Upper lobe of left lung (tissue), 6 donors: ENCODE measurements at regions not wholly inside any gene's neighbourhood (a gene's known extent, or its start where the extent isn't known, plus 50 kb on each side); places are given as distances from the start of the nearest gene placed in this dataset.

Experiments used
- ATAC-seq, 2 donors: fragments of 200-7000 bp; cut with Tn5 transposase; one replicate each; pipeline ENCODE4 v1.9.1; 2022; ENCODE audit warnings: mild to moderate bottlenecking in 2 of 2, moderate library complexity in 2 of 2; ENCODE audit not compliant: low FRiP score in 2 of 2
- DNase-seq, 2 donors: peaks; one replicate each; pipeline ENCODE4 v3.0.0-alpha.2; 2019 to 2020
- H3K27ac ChIP-seq, 4 donors: fragments of 200-600 bp; sonication (generic); one replicate each; pipeline ENCODE4 v1.5.1; 2016 to 2019
- H3K27me3 ChIP-seq, 4 donors: fragments of 200-600 bp; sonication (generic); one replicate each; pipeline ENCODE4 v1.5.1; 2017 to 2019
- H3K36me3 ChIP-seq, 4 donors: fragments of 200-600 bp; sonication (generic); one replicate each; pipeline ENCODE4 v1.5.1; 2016 to 2019
- H3K4me1 ChIP-seq, 4 donors: fragments of 200-600 bp; sonication (generic); one replicate each; pipeline ENCODE4 v1.5.1; 2018 to 2019
- H3K4me3 ChIP-seq, 4 donors: fragments of 200-600 bp; sonication (generic); one replicate each; pipeline ENCODE4 v1.5.1; 2017 to 2019; ENCODE audit warnings: mild to moderate bottlenecking in 2 of 4, moderate library complexity in 1 of 4
- H3K9me3 ChIP-seq, 4 donors: fragments of 200-600 bp; sonication (generic); one replicate each; pipeline ENCODE4 v1.5.1; 2018 to 2019
- CTCF ChIP-seq, 6 experiments: fragments of 450-650 bp in 4 of 6; fragments of 200-600 bp in 2 of 6; sonication (generic) in 2 of 6; IDR thresholded peaks; one replicate each; pipeline ENCODE4 v1.5.1; 2016 to 2019; ENCODE audit warnings: antibody characterized with exemption in 6 of 6
- EP300 ChIP-seq, 4 donors: sonication (generic); formaldehyde crosslinking; IDR thresholded peaks; one replicate each; pipeline ENCODE4 v1.5.1; 2017; ENCODE audit warnings: antibody characterized with exemption in 4 of 4, control low read depth in 2 of 4
- POLR2AphosphoS5 ChIP-seq, 2 donors: sonication (generic); formaldehyde crosslinking; IDR thresholded peaks; one replicate each; pipeline ENCODE4 v1.5.1; 2017; ENCODE audit warnings: antibody characterized with exemption in 2 of 2
- WGBS, 2 donors: methylation state at CpG; one replicate each; pipeline ENCODE4 v1.1.5; 2017 to 2018; 5-methylcytosine and 5-hydroxymethylcytosine counted together
- small RNA-seq, 4 donors: library from RNA; depleted of rRNA; stranded (forward); fragments of <200 nt; gene quantifications; one replicate each; pipeline ENCODE3, GENCODE V24; 2016
- donor health status: DM: no; HTN: no; CAD: no; lungs with moderate emphysema.
- donor health status: DM: no; HTN: yes; CAD: no; lungs with severe emphysema.

GRCh38 chrX:10106806-10107205 lies 50.0 kb upstream of the CLCN4 start:
- WGBS, 2 donors: 44 to 78% methylated on average over 10 of the region's 10 CpGs
- ATAC-seq (no peak), DNase-seq (no peak)
- Histone ChIP-seq H3K4me3 (no peak overlapping the region), H3K27me3 (no peaks in the 10 kb centered on the region), H3K27ac (peak overlapping the region in 2 of 4 donors; percentile 27 to 35), H3K4me1 (peaks cover 14 to 19% (median 18%) of the 10 kb centered on the region in 4 donors), H3K9me3 (no peaks in the 10 kb centered on the region), H3K36me3 (peaks cover 0 to 7% (median 3%) of the 10 kb centered on the region in 4 donors)
- TF ChIP-seq CTCF (IDR thresholded peaks at IDR 0.05) (no peak), POLR2AphosphoS5 (IDR thresholded peaks at IDR 0.05) (peak in 1 of 2 donors; percentile 7), EP300 (IDR thresholded peaks at IDR 0.05) (no peak)

Small RNA genes lying in the stretch of these regions (small RNA-seq; reads per million reads assigned to genes)
- gene RF00019: 0 reads per million in 4 donors
